Keratinocyte (primary cell): ENCODE measurements at regions not wholly inside any gene's neighbourhood (a gene's known extent, or its start where the extent isn't known, plus 50 kb on each side); places are given as distances from the start of the nearest gene placed in this dataset.

ENCODE experiments used
- DNase-seq: peaks from one replicate; pipeline ENCODE4 v3.0.0-alpha.2; 2011; ENCODE audit warnings: low read depth, missing footprints, low spot score
- FAIRE-seq: peaks from 2 replicates; lab custom pipeline; 2011; peaks lifted over from hg19 to GRCh38; lab: Jason Lieb, UNC
- H2AFZ ChIP-seq: 2 replicates; pipeline ENCODE4 v1.6.0; 2012; ENCODE audit warnings: low read length, control low read depth, inconsistent platforms; ENCODE audit not compliant: control insufficient read depth
- H3K27ac ChIP-seq: 2 replicates; pipeline ENCODE4 v1.5.1; 2011; ENCODE audit warnings: low read length; ENCODE audit not compliant: control insufficient read depth, insufficient read depth
- H3K27me3 ChIP-seq: 3 replicates; pipeline ENCODE4 v1.6.0; 2011; ENCODE audit warnings: low read length; ENCODE audit not compliant: control insufficient read depth, insufficient read depth; ENCODE audit errors: extremely low read depth
- H3K36me3 ChIP-seq, 2 experiments: 2 replicates in 1 of 2; 3 replicates in 1 of 2; pipeline ENCODE4 v1.5.1; 2011; ENCODE audit warnings: low read length in 2 of 2, mild to moderate bottlenecking in 1 of 2; ENCODE audit not compliant: control insufficient read depth in 2 of 2, insufficient read depth in 2 of 2; ENCODE audit errors: extremely low read depth in 1 of 2
- H3K4me1 ChIP-seq: 3 replicates; pipeline ENCODE4 v1.5.1; 2011; ENCODE audit warnings: low read length; ENCODE audit not compliant: control insufficient read depth, insufficient read depth; ENCODE audit errors: extremely low read depth
- H3K4me2 ChIP-seq: 3 replicates; pipeline ENCODE4 v1.6.0; 2011; ENCODE audit warnings: low read depth, low read length; ENCODE audit not compliant: control insufficient read depth, insufficient read depth; ENCODE audit errors: extremely low read depth
- H3K4me3 ChIP-seq, 3 experiments: fragments of 200-600 bp in 1 of 3; sonication (generic) in 1 of 3; 2 replicates in 2 of 3; 3 replicates in 1 of 3; pipeline ENCODE4 v1.5.1; 2011 to 2016; ENCODE audit warnings: low read length in 3 of 3, mild to moderate bottlenecking in 3 of 3, control low read depth in 2 of 3, inconsistent platforms in 1 of 3, low read depth in 1 of 3, mixed read lengths in 1 of 3, mixed run types in 1 of 3, moderate library complexity in 1 of 3; ENCODE audit not compliant: control insufficient read depth in 2 of 3, insufficient read depth in 2 of 3; ENCODE audit errors: extremely low read depth in 1 of 3
- H3K79me2 ChIP-seq: 2 replicates; pipeline ENCODE4 v1.6.0; 2012; ENCODE audit warnings: low read length; ENCODE audit not compliant: control insufficient read depth, insufficient read depth
- H3K9ac ChIP-seq: 3 replicates; pipeline ENCODE4 v1.6.0; 2011; ENCODE audit warnings: low read length; ENCODE audit not compliant: control insufficient read depth, insufficient read depth; ENCODE audit errors: extremely low read depth
- H3K9me1 ChIP-seq: 3 replicates; pipeline ENCODE4 v1.6.0; 2011; ENCODE audit warnings: low read length; ENCODE audit not compliant: control insufficient read depth, insufficient read depth; ENCODE audit errors: extremely low read depth
- H3K9me3 ChIP-seq: 2 replicates; pipeline ENCODE4 v1.5.1; 2012; ENCODE audit warnings: low read depth, low read length; ENCODE audit not compliant: control insufficient read depth
- H4K20me1 ChIP-seq: 3 replicates; pipeline ENCODE4 v1.6.0; 2011; ENCODE audit warnings: low read length; ENCODE audit not compliant: control insufficient read depth, insufficient read depth; ENCODE audit errors: extremely low read depth
- CTCF ChIP-seq, 3 experiments: IDR thresholded peaks in 1 of 3; conservative IDR thresholded peaks in 1 of 3; optimal IDR thresholded peaks in 1 of 3; 2 replicates in 2 of 3; 3 replicates in 1 of 3; pipeline versions ENCODE3 to v1.5.1; 2011; ENCODE audit warnings: low read length in 3 of 3, mild to moderate bottlenecking in 3 of 3, moderate library complexity in 2 of 3, control low read depth in 1 of 3, inconsistent platforms in 1 of 3; ENCODE audit not compliant: insufficient read depth in 2 of 3; ENCODE audit errors: extremely low read depth in 1 of 3
- EZH2 ChIP-seq: IDR thresholded peaks from one replicate; pipeline ENCODE4 v1.6.1; 2012; ENCODE audit warnings: inconsistent platforms, mild to moderate bottlenecking, low read length, moderate library complexity
- dilution Hi-C: fragments of 300-500 bp; cut with MboI; formaldehyde crosslinking; loops from one replicate; pipeline ENCODE4 v1.7.0; 2020; ENCODE audit warnings: low sequenced_read_pairs; ENCODE audit not compliant: extremely low pct_ligation_motif_present

DNA sequence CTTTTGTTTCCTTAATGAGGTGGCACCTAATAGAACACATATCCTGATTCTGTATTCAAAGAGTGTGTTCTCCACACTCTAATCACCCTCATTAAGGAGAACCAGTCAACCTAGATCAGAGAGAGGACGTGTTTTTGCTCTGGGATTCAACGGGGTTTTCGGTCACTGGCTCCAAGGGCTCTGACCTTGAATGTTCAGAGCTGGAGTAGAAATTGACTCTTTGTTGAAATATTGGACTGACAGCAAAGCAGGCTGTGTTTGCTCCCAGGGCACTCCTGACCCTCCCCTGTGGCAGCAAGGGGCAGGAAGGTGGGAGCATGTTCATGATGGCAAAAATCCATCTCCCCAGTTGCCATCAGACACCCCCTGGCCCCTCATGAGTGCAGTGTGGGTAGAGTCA, 1193.0 kb downstream of the AACS start:
- DNase-seq (no peak), FAIRE-seq (no peak)
- H4K20me1 ChIP-seq, result no peaks in the 10 kb centered on the region
- H3K36me3 ChIP-seq, result no peaks in the 10 kb centered on the region
- H3K27ac ChIP-seq, result no peak overlapping the region
- TF ChIP-seq EZH2 (no peak), CTCF (optimal IDR thresholded peaks at IDR 0.05 in 1 of 3, IDR thresholded peaks at IDR 0.05 in 1 of 3, conservative IDR thresholded peaks at IDR 0.05 in 1 of 3; ENCODE audit: extremely low read depth in 1 of 3, insufficient read depth in 2 of 3, low read length in 3 of 3) (no peak)
- H3K9me1 ChIP-seq, result no peaks in the 10 kb centered on the region
- H3K27me3 ChIP-seq, result no peaks in the 10 kb centered on the region
- no peak overlapping the region for H2AFZ ChIP-seq
- no peak overlapping the region for H3K9ac ChIP-seq
- H3K4me1 ChIP-seq, result no peaks in the 10 kb centered on the region
- no peak overlapping the region for H3K4me2 ChIP-seq
- no peaks in the 10 kb centered on the region for H3K79me2 ChIP-seq
- dilution Hi-C loops, result no loop called here
- no peak overlapping the region for H3K4me3 ChIP-seq
- peaks cover 2% of the 10 kb centered on the region for H3K9me3 ChIP-seq

- no peaks in the 10 kb centered on the region for H3K27me3 ChIP-seq
- no peak overlapping the region for H2AFZ ChIP-seq
- no peak overlapping the region for H3K9ac ChIP-seq
- H4K20me1 ChIP-seq, result no peaks in the 10 kb centered on the region
- no peaks in the 10 kb centered on the region for H3K4me1 ChIP-seq
- no peak overlapping the region for H3K4me3 ChIP-seq
- no peaks in the 10 kb centered on the region for H3K79me2 ChIP-seq
- H3K9me3 ChIP-seq, result peaks cover 2% of the 10 kb centered on the region
- no peak overlapping the region for H3K27ac ChIP-seq
- dilution Hi-C loops, result no loop called here
- no peaks in the 10 kb centered on the region for H3K9me1 ChIP-seq
- H3K36me3 ChIP-seq, result no peaks in the 10 kb centered on the region
- DNase-seq (no peak), FAIRE-seq (no peak)
- TF ChIP-seq EZH2, result no peak
- no peak for TF ChIP-seq CTCF (optimal IDR thresholded peaks at IDR 0.05 in 1 of 3, IDR thresholded peaks at IDR 0.05 in 1 of 3, conservative IDR thresholded peaks at IDR 0.05 in 1 of 3; ENCODE audit: extremely low read depth in 1 of 3, insufficient read depth in 2 of 3, low read length in 3 of 3)
- no peak overlapping the region for H3K4me2 ChIP-seq
Observed at GRCh38 chr12:126262829-126263228, 1197.6 kb downstream of the AACS start.
